ENCODE measurements at regions not wholly inside any gene's neighbourhood (a gene's known extent, or its start where the extent isn't known, plus 50 kb on each side); places are given as distances from the start of the nearest gene placed in this dataset.

DNA sequence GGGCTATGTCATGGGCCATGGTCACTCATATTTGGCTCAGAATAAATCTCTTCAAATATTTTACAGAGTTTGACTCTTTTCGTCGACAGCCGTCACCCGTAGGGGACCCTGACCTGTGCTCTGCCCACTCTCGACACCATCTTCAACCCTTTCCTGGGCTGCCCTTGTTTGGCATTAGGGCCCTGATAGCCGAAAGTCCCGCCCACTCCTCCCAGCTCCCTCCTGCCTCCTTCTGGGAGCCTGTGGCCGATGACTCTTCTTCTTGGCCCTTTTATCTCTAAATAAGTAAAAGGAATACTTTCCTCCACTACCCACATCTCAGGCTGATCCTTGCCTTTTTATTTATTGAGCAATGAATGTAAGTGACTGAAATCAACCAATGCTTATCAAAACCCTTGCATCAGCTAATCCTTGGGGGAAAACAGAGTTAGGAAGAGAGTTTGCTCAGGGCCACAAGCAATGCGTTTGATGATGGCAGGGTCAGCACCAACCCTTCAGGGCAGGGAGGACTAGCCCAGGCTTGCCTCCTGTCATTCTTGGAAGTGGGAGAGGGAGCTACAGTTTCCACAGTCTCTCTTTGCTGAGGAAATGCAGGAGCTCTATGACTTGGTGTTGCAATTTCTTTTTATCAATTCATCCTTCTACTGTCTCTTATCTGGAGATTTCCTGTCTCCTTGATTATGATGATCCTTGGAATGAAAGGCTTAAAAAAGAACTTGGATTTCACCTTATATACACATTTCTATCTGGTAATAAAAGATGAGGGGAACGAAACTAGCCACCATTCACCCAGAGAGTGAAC, 218.2 kb upstream of the PODXL start:
- no peak overlapping the region for H3K4me2 ChIP-seq

DNA sequence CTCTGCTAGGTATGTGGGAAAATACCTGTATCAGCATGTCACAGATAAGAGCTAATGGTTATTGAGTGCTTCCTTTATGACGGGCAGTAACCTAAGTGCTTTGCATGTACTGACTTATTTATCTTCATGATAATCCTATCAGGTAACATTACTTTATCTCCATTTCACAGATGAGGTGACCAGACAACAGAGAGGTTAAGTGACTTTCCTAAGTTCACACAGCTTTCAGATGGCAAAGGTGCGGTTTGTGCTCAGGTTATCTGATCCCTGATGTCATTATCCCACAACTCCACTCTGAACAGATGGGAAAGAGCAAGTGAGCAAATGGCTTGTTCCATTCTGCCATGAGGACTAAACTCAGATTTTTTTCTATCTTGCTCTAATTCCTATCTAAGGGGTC, 217.0 kb upstream of the PODXL start:
- H3K4me2 ChIP-seq: no peak overlapping the region
- WGBS (ENCODE audit: missing lambda C conversion rate): 79% methylated on average over 2 of the region's 2 CpGs
- ATAC-seq (no peak), DNase-seq (ENCODE audit: low read depth in 1 of 2, low spot score in 1 of 2) (no peak), FAIRE-seq (no peak)
- no peak for TF ChIP-seq POLR2AphosphoS2 (conservative IDR thresholded peaks at IDR 0.05; ENCODE audit: low read length)
- TF ChIP-seq, protein P1, sequence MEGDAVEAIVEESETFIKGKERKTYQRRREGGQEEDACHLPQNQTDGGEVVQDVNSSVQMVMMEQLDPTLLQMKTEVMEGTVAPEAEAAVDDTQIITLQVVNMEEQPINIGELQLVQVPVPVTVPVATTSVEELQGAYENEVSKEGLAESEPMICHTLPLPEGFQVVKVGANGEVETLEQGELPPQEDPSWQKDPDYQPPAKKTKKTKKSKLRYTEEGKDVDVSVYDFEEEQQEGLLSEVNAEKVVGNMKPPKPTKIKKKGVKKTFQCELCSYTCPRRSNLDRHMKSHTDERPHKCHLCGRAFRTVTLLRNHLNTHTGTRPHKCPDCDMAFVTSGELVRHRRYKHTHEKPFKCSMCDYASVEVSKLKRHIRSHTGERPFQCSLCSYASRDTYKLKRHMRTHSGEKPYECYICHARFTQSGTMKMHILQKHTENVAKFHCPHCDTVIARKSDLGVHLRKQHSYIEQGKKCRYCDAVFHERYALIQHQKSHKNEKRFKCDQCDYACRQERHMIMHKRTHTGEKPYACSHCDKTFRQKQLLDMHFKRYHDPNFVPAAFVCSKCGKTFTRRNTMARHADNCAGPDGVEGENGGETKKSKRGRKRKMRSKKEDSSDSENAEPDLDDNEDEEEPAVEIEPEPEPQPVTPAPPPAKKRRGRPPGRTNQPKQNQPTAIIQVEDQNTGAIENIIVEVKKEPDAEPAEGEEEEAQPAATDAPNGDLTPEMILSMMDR (IDR thresholded peaks at IDR 0.05): no peak
- no peak for TF ChIP-seq HOXA7 (CRISPR knock-in tag; IDR thresholded peaks at IDR 0.05)
- peak; percentile 4 for TF ChIP-seq ZFP36 (IDR thresholded peaks at IDR 0.05; ENCODE audit: borderline replicate concordance, partially characterized antibody)
- no peak for TF ChIP-seq KDM5A (IDR thresholded peaks at IDR 0.05)
- H3K9me3 ChIP-seq: no peaks in the 10 kb centered on the region
- peaks cover 7% of the 10 kb centered on the region; the same call in 2 of the 3 replicates for H3K4me1 ChIP-seq
- ChIA-PET POLR2A (no interaction called here), CTCF (no interaction called here)
- no peak overlapping the region for H3K4me3 ChIP-seq
- no peak overlapping the region for H3K27ac ChIP-seq

More for the DNA sequence above, 218.2 kb upstream of the PODXL start:
- DNase-seq (ENCODE audit: low read depth in 1 of 2, low spot score in 1 of 2) (no peak), ATAC-seq (no peak), FAIRE-seq (no peak)
- Histone ChIP-seq H3K4me1 (peaks cover 3% of the 10 kb centered on the region; the same call in 2 of the 3 replicates), H3K4me3 (no peak overlapping the region), H3K9me3 (no peaks in the 10 kb centered on the region), H3K27ac (no peak overlapping the region)
- WGBS (ENCODE audit: missing lambda C conversion rate): 74% methylated on average over 10 of the region's 10 CpGs
- TF ChIP-seq JUNB (IDR thresholded peaks at IDR 0.05): no peak
- TF ChIP-seq KDM5A (IDR thresholded peaks at IDR 0.05): no peak
- no peak for TF ChIP-seq TFCP2L1 (CRISPR knock-in tag; IDR thresholded peaks at IDR 0.05)
- TF ChIP-seq CHD2 (IDR thresholded peaks at IDR 0.05; ENCODE audit: low read length, partially characterized antibody): no peak
- no peak for TF ChIP-seq RARB (CRISPR knock-in tag; IDR thresholded peaks at IDR 0.05)
- ChIA-PET POLR2A (no interaction called here), CTCF (interaction anchor here (0.6 to 0.7 kb wide), 3 partner anchors 17 to 87 kb away, joined by 3 read pairs; no protein-coding TSS in a partner anchor)

DNA sequence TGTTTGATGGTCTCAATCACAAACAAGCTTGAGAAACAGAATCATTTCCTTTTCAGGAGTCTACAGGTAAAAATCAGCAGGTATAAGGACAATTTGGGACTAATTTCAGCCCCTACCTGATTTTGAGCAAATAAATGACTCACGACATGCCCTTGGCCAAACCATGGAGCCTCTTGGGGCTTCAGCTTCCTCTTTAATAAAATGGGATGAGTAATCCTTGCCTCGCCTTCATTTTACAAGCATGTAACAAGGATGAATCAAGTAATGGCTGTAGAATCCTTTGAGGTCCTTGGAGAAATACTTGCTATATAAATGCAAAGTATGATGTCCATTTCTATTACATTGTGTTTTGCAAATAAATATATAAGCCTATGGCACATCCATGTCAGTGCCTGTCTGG, 212.8 kb upstream of the PODXL start:
- H3K27ac ChIP-seq: no peak overlapping the region
- H3K4me2 ChIP-seq: peak overlapping the region; percentile 39

DNA sequence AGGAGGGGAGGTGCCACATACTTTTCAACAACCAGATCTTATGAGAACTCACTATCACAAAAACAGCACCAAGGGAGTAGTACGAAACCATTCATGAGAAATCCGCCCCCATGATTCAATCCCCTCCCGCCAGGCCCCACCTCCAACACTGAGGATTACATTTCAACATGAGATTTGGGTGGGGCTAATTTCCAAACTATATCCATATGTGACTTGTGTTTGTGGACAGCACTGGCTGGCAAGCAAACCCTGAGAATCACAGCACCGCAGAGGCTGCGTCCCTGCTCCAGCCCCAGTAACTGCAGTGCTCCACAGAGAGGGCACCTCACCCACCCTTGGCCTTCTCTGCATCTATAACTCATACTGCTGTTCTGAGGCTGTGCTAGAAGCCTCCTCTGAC, 211.2 kb upstream of the PODXL start:
- ATAC-seq: no peak
- no peak overlapping the region for H3K4me2 ChIP-seq
- FAIRE-seq: no peak
- 0 out of 3 replicates have a peak, but pooled peaks cover 7% of the 10 kb centered on the region for H3K9me3 ChIP-seq
- ChIA-PET POLR2A (no interaction called here), CTCF (no interaction called here)
- DNase-seq (ENCODE audit: low read depth in 1 of 2, low spot score in 1 of 2): no peak
- no peak for TF ChIP-seq BHLHE40 (IDR thresholded peaks at IDR 0.05; ENCODE audit: low read depth, low read length)
- no peak for TF ChIP-seq KDM1A (IDR thresholded peaks at IDR 0.05; ENCODE audit: low read depth)
- TF ChIP-seq TP53 (CRISPR knock-in tag; IDR thresholded peaks at IDR 0.05): no peak
- H3K4me3 ChIP-seq: no peak overlapping the region
- no peak overlapping the region for H3K27ac ChIP-seq
- WGBS (ENCODE audit: missing lambda C conversion rate): 84% methylated on average over 5 of the region's 5 CpGs
- H3K4me1 ChIP-seq: peaks cover 7% of the 10 kb centered on the region; the same call in 2 of the 3 replicates

More for the DNA sequence above, 212.8 kb upstream of the PODXL start:
- 5% methylated on average over 2 of the region's 2 CpGs for WGBS (ENCODE audit: missing lambda C conversion rate)
- TF ChIP-seq KDM1A (IDR thresholded peaks at IDR 0.05; ENCODE audit: low read depth) (no peak), JUNB (IDR thresholded peaks at IDR 0.05) (peak; percentile 29; the same call in 1 of the 2 replicates)
- Histone ChIP-seq H3K4me1 (peaks cover 7% of the 10 kb centered on the region; the same call in 2 of the 3 replicates), H3K9me3 (no peaks in the 10 kb centered on the region), H3K4me3 (no peak overlapping the region)
- FAIRE-seq (no peak), ATAC-seq (peak; percentile 50 to 56; a peak in 3 of 6 replicates), DNase-seq (ENCODE audit: low read depth in 1 of 2, low spot score in 1 of 2) (peak; percentile 13 to 39)
- ChIA-PET CTCF (interaction anchor here (1.0 to 1.4 kb wide), 2 partner anchors 10 to 16 kb away, joined by 3 to 6 read pairs; no protein-coding TSS in a partner anchor), POLR2A (no interaction called here)

DNA sequence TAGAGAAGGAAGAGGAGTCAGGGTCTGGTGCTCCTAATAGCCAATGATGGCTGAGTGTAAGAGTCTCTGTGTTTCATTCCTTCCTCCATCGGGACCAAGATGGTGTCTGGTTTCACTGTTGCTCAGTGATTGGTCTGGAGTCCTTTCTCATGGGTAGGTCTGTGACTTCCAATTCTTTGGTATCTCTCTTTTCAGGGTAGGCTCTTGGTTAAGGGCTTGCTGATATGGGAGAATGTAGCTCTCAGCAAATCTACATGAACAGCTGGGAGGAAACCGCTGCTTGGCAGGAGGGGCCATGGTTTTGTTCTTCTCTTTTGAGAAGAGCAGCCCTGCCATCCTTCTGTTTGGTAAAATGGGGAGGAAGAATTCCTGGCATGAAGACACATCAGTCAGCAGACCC, 209.1 kb upstream of the PODXL start:
- DNase-seq (ENCODE audit: low read depth in 1 of 2, low spot score in 1 of 2) (no peak), FAIRE-seq (no peak), ATAC-seq (no peak)
- ChIA-PET CTCF (interaction anchor here (1.4 to 1.5 kb wide), 2 partner anchors 12 to 77 kb away, joined by 4 to 7 read pairs; no protein-coding TSS in a partner anchor), POLR2A (no interaction called here)
- H3K4me2 ChIP-seq: no peak overlapping the region
- 26% methylated on average over 2 of the region's 2 CpGs for WGBS (ENCODE audit: missing lambda C conversion rate)
- peaks cover 7% of the 10 kb centered on the region; the same call in 2 of the 3 replicates for H3K4me1 ChIP-seq
- no peak overlapping the region for H3K27ac ChIP-seq
- 0 out of 3 replicates have a peak, but pooled peaks cover 7% of the 10 kb centered on the region for H3K9me3 ChIP-seq
- H3K4me3 ChIP-seq: no peak overlapping the region
- TF ChIP-seq BHLHE40 (IDR thresholded peaks at IDR 0.05; ENCODE audit: low read depth, low read length): no peak
- TF ChIP-seq ZNF302 (CRISPR knock-in tag; IDR thresholded peaks at IDR 0.05): no peak
- TF ChIP-seq TFCP2L1 (CRISPR knock-in tag; IDR thresholded peaks at IDR 0.05): no peak
- TF ChIP-seq, protein P1 (IDR thresholded peaks at IDR 0.05): no peak
- TF ChIP-seq SREBF2 (IDR thresholded peaks at IDR 0.05): no peak
- TF ChIP-seq HOXB13 (CRISPR knock-in tag; IDR thresholded peaks at IDR 0.05; ENCODE audit: low read depth): no peak
- no peak for TF ChIP-seq EP300 (IDR thresholded peaks at IDR 0.05)
- TF ChIP-seq HOXA7 (CRISPR knock-in tag; IDR thresholded peaks at IDR 0.05): no peak
- TF ChIP-seq, protein P2, sequence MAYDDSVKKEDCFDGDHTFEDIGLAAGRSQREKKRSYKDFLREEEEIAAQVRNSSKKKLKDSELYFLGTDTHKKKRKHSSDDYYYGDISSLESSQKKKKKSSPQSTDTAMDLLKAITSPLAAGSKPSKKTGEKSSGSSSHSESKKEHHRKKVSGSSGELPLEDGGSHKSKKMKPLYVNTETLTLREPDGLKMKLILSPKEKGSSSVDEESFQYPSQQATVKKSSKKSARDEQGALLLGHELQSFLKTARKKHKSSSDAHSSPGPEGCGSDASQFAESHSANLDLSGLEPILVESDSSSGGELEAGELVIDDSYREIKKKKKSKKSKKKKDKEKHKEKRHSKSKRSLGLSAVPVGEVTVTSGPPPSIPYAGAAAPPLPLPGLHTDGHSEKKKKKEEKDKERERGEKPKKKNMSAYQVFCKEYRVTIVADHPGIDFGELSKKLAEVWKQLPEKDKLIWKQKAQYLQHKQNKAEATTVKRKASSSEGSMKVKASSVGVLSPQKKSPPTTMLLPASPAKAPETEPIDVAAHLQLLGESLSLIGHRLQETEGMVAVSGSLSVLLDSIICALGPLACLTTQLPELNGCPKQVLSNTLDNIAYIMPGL (CRISPR knock-in tag; IDR thresholded peaks at IDR 0.05; ENCODE audit: borderline replicate concordance): no peak
- TF ChIP-seq HOXB5 (CRISPR knock-in tag; IDR thresholded peaks at IDR 0.05): no peak
- TF ChIP-seq FOSB (CRISPR knock-in tag; IDR thresholded peaks at IDR 0.05): no peak

Measured in A549 (cell line).